ENCODE measurements at regions not wholly inside any gene's neighbourhood (a gene's known extent, or its start where the extent isn't known, plus 50 kb on each side); places are given as distances from the start of the nearest gene placed in this dataset.
"Not testable (repeated sequence)": the region's sequence is repeated elsewhere in the genome, so short reads cannot be mapped to it uniquely, and the experiment has no call there.

DNA sequence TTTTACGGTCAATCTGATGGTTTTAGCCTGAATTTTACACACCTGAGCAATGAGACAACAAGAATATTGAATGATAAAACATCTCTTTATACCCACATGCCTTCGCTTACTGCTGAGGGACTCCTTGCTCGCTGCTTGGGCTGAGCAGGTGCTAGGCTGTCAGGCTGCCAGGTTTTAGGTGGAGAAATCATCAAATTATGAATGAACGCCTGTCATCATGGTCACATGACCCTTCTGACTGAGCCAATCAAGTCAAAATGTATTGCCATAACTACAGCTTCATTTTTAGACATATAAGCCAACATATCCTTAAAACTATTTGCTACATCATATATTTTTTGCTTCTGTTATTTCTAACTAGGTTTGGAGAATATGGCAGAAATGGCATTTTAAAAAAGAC, 274.0 kb downstream of the LNPK start:
- DNase-seq (ENCODE audit: missing footprints), result no peak
- no peak for ATAC-seq
- intact Hi-C loops (cut with DNase I), result no loop called here

DNA sequence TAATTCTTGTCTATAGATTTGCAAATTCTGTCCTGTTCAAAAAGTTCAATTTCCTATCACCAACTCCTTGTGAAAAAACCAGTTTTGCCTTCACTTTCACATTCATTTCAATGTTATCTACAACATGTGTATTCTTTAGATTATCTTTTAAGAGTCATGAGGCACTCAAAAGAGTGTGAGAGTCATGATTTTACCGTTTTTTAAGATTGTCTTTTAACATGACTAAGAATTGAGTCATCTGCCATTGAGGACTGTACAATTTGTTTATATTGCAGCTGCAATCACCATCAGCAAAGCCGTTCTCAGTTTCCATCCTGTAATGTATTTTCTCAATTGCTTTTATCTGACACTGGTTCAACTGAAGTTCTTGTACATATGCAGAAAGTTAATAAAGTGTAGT, 275.8 kb downstream of the LNPK start:
- intact Hi-C loops (cut with DNase I), result no loop called here
- ATAC-seq (no peak), DNase-seq (ENCODE audit: missing footprints) (no peak)

DNA sequence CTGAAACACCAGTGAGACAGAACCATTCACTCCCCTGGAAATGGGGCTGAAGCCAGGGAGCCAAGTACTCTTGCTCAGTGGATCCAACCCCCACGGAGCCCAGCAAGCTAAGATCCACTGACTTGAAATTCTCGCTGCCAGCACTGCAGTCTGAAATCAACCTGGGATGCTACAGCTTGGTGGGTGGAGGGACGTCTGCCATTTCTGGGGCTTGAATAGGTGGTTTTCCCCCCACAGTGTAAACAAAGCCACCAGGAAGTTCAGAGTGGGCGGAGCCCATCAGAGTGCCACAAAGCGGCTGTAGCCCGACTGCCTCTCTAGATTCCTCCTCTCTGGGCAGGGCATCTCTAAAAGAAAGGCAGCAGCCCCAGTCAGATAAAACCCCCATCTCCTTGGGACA, 292.8 kb downstream of the LNPK start:
- ATAC-seq (no peak), DNase-seq (ENCODE audit: missing footprints) (no peak)
- intact Hi-C loops (cut with DNase I), result no loop called here

DNA sequence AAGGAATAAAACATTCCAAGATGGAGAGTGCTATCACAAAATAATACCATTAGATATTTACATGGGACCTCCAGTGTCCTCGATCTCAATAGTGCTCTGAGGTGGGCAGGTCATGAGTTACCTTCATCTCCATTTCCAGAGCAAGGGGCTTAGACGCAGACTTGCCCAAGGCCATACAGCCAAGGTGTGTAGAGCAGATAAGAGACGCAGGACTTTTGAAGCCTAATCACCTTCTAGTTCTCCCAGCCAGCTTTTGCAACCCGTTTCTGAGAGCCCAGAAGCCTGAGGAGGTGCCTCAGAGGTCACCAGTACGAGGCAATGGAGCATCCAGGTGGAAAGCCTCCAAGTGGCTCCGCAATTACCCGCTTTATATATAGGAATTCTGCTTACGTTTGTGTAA, 294.7 kb downstream of the LNPK start:
- intact Hi-C loops (cut with DNase I), result no loop called here
- DNase-seq (ENCODE audit: missing footprints) (no peak), ATAC-seq (no peak)

DNA sequence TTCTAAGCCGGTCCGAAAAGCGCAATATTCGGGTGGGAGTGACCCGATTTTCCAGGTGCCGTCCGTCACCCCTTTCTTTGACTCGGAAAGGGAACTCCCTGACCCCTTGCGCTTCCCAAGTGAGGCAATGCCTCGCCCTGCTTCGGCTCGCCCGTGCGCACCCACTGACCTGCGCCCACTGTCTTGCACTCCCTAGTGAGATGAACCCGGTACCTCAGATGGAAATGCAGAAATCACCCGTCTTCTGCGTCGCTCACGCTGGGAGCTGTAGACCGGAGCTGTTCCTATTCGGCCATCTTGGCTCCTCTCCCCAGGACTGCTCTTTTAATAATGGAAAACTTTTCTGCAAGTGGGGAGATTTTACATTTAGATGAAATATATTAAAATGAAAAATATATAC, 297.5 kb downstream of the LNPK start:
- intact Hi-C loops (cut with DNase I); DNase-seq (ENCODE audit: missing footprints); ATAC-seq: not testable (repeated sequence)

DNA sequence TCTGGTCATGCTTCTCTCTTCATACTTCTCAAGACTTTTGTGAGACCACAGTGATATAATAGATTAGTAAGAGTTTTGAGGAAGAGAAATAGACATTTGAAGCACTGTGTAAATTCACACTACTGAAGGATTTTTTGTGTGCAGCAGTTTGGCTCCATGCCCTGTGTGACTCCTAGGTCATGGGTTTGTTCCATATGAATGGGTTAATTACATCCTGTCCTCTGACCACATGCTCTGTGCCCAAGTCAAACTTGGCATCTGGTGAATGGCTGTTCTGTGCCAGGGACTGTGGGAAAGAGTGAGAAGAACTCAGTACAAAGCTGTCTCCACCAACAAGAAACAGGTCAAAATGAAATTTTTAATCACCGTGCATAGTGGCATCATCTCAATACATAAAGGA, 304.0 kb downstream of the LNPK start:
- intact Hi-C loops (cut with DNase I), result no loop called here
- no peak for ATAC-seq
- DNase-seq (ENCODE audit: missing footprints), result no peak

DNA sequence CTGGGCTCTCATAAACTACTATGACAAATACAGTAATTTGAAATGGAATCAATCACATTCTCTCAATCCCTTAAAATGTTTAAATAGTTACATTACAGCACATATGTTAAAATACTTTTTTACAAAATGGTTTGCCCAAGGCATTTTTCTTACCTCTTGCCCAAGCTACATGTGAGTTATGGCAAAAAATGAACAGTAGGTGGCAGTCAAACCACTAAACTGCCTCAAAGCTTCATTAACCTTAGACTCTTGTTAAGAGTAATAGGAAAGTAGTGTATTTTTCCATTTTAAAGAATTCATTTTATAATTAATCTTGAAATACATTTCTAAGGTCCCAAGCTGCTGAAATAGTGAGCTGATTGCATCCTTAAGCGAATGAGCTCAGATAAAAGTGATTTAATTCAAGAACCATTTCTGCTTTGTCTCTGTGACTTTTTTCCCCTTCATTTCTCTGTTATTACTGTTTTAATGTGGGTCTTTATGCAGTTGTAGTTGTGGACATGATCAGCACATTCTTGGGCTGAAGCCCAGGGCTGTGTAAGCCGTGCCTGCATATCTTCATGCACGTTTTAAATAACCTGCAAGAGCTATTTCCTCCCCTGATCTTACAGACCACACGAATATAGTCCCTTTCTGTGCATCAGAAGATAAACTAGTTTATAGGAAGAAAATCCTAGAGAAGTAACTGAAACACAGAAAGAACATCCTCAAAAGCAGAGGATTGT, 311.8 kb downstream of the LNPK start:
- no peak for ATAC-seq
- DNase-seq (ENCODE audit: missing footprints), result no peak
- intact Hi-C loops (cut with DNase I), result loop anchor here (2.0 kb wide), 1 partner anchor 397 kb away; no protein-coding TSS in a partner anchor

DNA sequence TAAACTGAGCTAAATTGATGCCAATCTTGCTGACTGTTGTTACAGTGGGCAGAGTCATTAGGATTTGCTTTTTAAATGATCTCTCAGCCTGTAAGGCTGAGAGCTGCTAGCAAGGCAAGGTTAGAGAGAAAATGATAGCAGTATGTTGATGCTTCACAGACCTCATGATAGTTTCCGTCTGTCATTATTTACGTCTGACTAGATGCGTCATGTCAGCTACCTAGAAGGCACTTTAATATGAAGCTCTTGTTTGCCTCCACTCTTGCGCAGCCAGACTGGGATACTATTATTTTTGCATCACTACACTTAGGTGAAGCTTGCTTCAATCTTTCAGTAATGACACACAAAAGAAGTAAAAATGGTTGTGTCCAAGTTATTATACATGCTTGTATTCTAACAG, 313.8 kb downstream of the LNPK start:
- intact Hi-C loops (cut with DNase I), result no loop called here
- no peak for ATAC-seq
- DNase-seq (ENCODE audit: missing footprints), result no peak

DNA sequence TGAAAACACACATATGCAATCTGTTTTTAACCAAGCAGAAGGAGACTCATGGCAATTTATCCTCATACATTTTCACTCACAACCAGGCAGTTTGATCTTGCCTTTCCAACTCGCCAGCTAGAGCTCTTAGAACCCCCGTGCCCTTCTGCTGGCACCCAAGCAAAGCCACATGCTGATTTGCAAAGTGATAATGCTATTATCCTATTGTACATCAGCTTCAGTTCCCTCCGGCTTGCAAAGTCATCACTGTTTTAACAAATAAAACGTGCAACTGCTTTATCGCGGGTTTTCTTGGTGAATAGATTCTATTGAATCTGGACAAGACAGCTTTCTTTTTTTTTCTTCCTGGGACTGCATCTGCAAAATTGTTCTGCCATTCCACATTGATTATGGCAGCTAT, 314.6 kb downstream of the LNPK start:
- intact Hi-C loops (cut with DNase I), result no loop called here
- DNase-seq (ENCODE audit: missing footprints) (no peak), ATAC-seq (no peak)

DNA sequence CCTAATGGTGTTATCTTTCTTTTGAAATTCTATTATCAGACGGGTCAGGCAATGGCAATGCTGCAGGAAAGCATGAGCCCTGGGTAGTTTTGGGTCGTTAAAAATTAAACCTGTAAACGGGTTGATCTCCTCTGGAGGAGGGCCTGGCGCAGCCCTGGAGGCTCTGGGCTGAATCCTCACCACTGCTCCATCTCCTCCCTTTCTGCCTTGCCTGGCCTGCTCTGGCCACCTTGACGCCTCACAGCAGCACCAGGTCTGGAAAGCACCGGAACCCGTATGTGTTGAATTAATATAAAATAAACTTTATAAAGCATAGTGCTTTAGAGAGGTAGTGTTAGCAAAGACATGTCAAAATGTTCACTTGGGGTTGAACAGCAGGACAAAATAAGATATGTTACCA, 316.1 kb downstream of the LNPK start:
- intact Hi-C loops (cut with DNase I), result no loop called here
- ATAC-seq, result no peak

DNA sequence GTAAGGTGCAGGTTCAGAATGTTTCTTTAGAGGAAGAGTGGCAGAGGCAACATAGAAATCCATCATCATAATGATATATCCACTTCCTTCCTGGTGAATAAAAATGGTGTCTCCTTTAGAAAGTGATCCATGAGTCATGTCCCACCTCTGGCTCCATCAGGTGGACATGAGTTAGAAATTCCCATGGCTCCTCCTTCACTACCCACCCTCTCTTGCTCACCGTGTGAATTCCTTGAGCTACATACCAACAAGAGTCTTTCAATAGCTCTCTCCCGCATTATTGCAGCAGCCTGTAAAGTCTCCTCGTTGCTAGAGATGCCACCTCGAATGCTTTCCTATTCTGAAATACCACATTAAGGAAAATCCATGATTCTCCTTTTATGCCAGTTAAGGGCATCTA, 317.6 kb downstream of the LNPK start:
- intact Hi-C loops (cut with DNase I), result no loop called here
- ATAC-seq, result no peak
- no peak for DNase-seq (ENCODE audit: missing footprints)

More for the DNA sequence above, 316.1 kb downstream of the LNPK start:
- no peak for DNase-seq (ENCODE audit: missing footprints)

DNA sequence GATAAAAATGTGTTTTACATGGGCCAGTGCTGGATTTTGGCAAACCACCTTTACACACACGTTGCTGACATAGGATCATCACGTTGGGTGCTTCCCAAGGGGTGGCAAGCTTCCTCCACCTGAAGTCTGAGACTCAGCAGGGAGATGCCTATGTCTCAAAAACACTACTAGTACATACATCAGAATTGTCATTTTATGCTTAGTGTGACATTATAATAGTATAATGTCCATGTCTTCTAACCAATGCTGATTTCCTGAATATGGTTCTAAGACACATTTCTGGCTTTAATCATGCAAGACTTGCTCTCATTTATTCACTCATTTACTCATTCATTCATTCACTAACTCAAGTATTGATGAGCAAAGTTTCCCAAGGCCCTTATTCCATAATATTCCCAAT, 322.3 kb downstream of the LNPK start:
- DNase-seq (ENCODE audit: missing footprints) (no peak), ATAC-seq (no peak)
- intact Hi-C loops (cut with DNase I), result no loop called here

DNA sequence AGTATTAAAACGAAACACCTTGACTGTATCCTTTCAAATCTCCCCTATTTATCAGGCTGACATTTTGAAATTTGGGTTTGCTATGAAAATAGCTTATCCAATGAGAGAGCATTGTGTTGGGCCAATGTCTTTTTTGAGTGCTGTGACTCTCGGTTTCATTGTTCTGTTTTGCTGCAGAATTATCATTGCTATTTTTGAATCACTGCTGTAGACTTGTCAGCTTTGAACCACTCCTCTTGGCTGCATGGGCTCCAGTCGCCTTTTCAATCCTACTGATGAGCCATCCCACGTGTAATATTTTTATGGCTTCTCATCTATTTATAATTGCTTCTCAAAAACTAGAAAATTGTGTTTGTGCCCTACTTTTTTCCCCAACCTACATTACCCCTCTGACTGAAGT, 322.8 kb downstream of the LNPK start:
- no peak for DNase-seq (ENCODE audit: missing footprints)
- ATAC-seq, result no peak
- intact Hi-C loops (cut with DNase I), result no loop called here

DNA sequence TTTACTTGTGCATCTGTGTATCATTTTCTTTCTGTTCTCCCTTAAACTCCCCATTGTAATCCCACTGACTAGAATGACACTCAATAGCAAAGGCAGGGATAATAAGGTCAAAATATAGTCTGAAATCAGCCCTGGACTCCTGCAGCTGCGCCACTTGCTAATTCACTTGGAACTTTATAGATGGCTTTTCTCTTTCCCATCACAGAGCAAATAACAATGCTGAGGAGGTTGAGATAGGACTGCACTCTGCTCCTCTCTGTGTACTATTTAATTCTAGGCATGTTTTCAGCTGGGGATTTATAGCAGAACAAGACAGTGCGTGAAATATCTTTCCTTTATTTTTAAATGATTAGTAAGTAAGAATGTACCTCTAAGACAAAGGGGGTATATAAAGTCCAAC, 324.2 kb downstream of the LNPK start:
- ATAC-seq, result no peak
- no peak for DNase-seq (ENCODE audit: missing footprints)
- intact Hi-C loops (cut with DNase I), result no loop called here

DNA sequence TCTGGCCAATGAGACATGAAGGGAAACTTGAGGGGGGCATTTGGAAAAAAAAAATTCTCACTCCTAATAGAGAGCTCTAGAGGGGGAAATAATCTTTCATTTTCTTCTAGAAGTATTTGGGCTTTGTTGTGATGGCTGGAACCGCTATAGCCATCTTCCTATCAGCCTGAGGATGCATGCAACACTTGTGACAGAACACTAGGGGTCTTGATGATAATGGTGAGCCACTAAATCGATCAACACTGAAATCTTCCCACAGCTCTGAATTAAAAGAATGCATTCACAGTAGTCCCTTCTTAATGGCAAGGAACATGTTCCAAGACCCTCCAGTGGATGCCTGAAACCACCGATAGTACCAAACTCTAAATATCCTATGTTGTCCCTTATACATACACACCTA, 325.3 kb downstream of the LNPK start:
- DNase-seq (ENCODE audit: missing footprints) (no peak), ATAC-seq (no peak)
- intact Hi-C loops (cut with DNase I), result no loop called here

DNA sequence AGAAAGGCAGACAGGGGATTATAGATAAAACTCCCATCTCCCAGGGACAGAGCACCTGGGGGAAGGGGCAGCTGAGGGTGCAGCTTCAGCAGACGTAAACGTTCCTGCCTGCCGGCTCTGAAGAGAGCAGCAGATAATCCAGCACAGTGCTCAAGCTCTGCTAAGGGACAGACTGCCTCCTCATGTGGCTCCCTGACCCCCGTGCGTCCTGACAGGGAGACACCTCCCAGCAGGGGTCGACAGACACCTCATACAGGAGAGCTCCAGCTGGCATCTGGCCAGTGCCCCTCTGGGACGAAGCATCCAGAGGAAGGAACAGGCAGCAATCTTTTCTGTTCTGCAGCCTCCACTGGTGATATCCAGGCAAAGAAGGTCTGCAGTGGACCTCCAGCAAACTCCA, 333.3 kb downstream of the LNPK start:
- intact Hi-C loops (cut with DNase I); ATAC-seq; DNase-seq (ENCODE audit: missing footprints): not testable (repeated sequence)

DNA sequence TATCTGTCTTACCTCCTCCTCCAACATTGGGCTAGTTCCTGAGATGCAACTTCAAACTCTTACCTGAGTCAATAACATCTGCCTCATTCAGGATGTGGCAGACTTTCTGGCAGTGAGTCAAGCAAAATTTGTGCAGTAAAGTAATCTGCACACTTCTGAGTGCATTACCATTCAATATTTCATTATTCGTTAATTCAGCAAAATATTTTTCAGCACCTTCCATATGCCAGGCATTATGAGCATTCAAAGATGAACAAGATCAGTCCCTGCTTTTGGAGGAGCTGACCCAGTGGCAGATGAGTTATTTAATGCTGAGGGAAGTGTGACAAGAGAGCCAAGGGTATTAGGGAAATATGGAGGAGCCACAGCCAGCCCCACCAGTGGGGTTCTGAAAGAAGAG, 339.7 kb downstream of the LNPK start:
- intact Hi-C loops (cut with DNase I), result no loop called here

DNA sequence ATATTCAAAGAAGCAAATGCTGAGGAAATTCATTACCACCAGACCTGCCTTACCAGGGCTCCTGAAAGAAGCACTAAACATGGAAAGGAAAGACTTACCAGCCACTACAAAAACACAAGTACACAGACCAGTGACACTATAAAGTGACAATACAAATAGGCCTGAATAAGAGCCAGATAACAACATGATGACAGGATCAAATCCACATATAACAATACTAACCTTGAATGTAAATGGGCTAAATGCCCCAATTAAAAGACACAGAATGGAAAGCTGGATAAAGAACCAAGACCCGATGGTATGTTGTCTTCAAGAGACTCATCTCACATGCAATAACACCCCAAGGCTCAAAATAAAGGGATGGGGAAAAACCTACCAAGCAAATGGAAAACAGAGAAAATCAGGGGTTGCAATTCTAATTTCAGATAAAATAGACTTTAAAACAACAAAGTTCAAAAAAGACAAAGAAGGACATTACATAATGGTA, 353.4 kb downstream of the LNPK start:
- DNase-seq (ENCODE audit: missing footprints) (no peak), ATAC-seq (no peak)
- intact Hi-C loops (cut with DNase I), result no loop called here

More for the DNA sequence above, 339.7 kb downstream of the LNPK start:
- DNase-seq (ENCODE audit: missing footprints) (no peak), ATAC-seq (no peak)

DNA sequence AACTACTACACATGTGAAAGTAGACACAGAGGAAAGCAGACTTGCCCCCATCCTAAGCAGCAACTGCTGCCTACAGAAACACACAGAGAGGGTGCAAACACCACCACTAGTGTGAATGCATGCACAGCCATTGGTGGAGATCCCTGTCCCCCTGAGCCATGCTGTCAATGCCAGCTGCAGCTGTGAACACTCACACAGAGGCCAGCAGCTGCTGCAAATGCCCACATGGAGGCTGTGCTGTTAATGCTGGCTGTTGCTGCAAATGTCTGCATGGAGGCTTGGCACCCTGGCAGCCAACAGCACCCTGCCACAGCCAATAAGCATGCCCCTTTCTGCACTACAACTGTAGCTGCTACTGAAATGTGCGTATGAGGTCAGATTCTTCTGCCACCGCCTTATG, 355.0 kb downstream of the LNPK start:
- intact Hi-C loops (cut with DNase I), result no loop called here
- DNase-seq (ENCODE audit: missing footprints) (no peak), ATAC-seq (no peak)

DNA sequence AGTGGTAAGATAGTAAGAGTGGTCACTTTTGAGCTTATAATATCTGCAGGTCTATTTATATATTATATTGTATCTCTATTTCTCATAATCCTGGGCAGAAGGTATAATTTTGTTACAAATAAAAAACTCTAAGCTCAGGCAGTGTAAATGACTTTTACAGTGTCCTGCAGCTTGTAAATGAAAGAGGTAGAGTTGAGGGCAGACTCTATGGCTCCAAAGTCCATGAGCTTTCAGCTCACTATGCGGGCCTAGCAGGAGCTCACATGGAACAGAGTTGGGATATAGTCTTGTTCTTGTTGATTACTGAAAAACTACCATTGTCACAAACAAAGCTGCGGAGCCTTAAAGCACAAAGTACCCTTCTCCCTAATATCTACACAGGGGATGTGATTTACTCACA, 361.4 kb downstream of the LNPK start:
- DNase-seq (ENCODE audit: missing footprints), result no peak
- intact Hi-C loops (cut with DNase I), result no loop called here
- ATAC-seq, result no peak

DNA sequence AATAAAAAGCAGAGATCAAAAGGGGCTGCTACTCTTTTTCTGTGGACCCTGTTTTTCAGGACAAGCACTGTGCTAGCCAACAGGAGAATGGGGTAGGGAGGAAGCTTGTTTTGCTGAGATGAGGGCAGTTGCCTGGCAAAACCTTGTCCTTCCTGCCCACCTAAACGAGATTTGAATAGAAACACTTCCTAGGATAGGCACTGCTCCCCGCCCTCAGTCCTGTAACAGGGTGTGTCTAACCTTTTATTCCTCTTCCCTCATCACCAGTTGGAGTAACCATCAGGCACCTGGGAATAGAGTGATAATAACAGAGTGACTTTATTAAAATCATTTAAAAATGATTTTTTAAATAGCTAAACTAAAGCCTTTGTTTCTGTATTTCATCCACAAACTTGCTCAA, 368.8 kb downstream of the LNPK start:
- ATAC-seq (no peak), DNase-seq (ENCODE audit: missing footprints) (no peak)
- intact Hi-C loops (cut with DNase I), result no loop called here
